HFFc6 (cell line): ENCODE measurements at regions not wholly inside any gene's neighbourhood (a gene's known extent, or its start where the extent isn't known, plus 50 kb on each side); places are given as distances from the start of the nearest gene placed in this dataset.

Experiments
- DNase-seq: peaks from one replicate; pipeline ENCODE4 v3.0.0-alpha.2; 2018
- H3K27ac Mint-ChIP-seq: 2 replicates; pipeline ENCODE4 v1.8.0; 2020; ENCODE audit warnings: mild to moderate bottlenecking, mixed read lengths
- H3K27me3 Mint-ChIP-seq: 2 replicates; pipeline ENCODE4 v1.8.0; 2021; ENCODE audit warnings: mild to moderate bottlenecking, moderate library complexity, mixed read lengths; ENCODE audit not compliant: insufficient read depth
- H3K36me3 Mint-ChIP-seq: 2 replicates; pipeline ENCODE4 v1.8.0; 2021; ENCODE audit warnings: low read depth, mixed read lengths
- H3K4me1 Mint-ChIP-seq: 2 replicates; pipeline ENCODE4 v1.8.0; 2020; ENCODE audit warnings: low read depth, mixed read lengths
- H3K4me3 Mint-ChIP-seq: 2 replicates; pipeline ENCODE4 v1.8.0; 2020; ENCODE audit warnings: mild to moderate bottlenecking, moderate library complexity, mixed read lengths
- H3K9me3 Mint-ChIP-seq: 2 replicates; pipeline ENCODE4 v1.8.0; 2020; ENCODE audit warnings: mild to moderate bottlenecking, mixed read lengths
- CTCF ChIP-seq: fragments of 200-600 bp; sonication (generic); IDR thresholded peaks from 2 replicates; pipeline ENCODE4 v1.5.0; 2021; ENCODE audit warnings: antibody characterized with exemption, mild to moderate bottlenecking

GRCh38 chr2:234708091-234708683 lies 211.3 kb upstream of the ARL4C start:
- no peaks in the 10 kb centered on the region for H3K36me3 Mint-ChIP-seq
- H3K9me3 Mint-ChIP-seq, result no peaks in the 10 kb centered on the region
- peaks cover 31% of the 10 kb centered on the region for H3K4me1 Mint-ChIP-seq
- no peak overlapping the region for H3K4me3 Mint-ChIP-seq
- no peak for TF ChIP-seq CTCF
- DNase-seq, result no peak
- no peak overlapping the region for H3K27ac Mint-ChIP-seq
- H3K27me3 Mint-ChIP-seq, result peaks cover 7% of the 10 kb centered on the region

- peaks cover 4% of the 10 kb centered on the region for H3K27me3 Mint-ChIP-seq
- H3K36me3 Mint-ChIP-seq, result no peaks in the 10 kb centered on the region
- no peak for TF ChIP-seq CTCF
- no peak for DNase-seq
- peaks cover 32% of the 10 kb centered on the region for H3K4me1 Mint-ChIP-seq
- H3K9me3 Mint-ChIP-seq, result no peaks in the 10 kb centered on the region
- H3K27ac Mint-ChIP-seq, result no peak overlapping the region
- H3K4me3 Mint-ChIP-seq, result no peak overlapping the region
Measured at GRCh38 chr2:234706086-234706485, 209.2 kb upstream of the ARL4C start.

- Mint-ChIP-seq H3K36me3 (no peaks in the 10 kb centered on the region), H3K27ac (no peak overlapping the region), H3K9me3 (no peaks in the 10 kb centered on the region), H3K27me3 (peaks cover 3% of the 10 kb centered on the region), H3K4me3 (no peak overlapping the region), H3K4me1 (peaks cover 32% of the 10 kb centered on the region)
- DNase-seq, result peak; percentile 48
- no peak for TF ChIP-seq CTCF
Measured at GRCh38 chr2:234705108-234705507, 208.2 kb upstream of the ARL4C start.

GRCh38 chr2:234703258-234703657 lies 206.4 kb upstream of the ARL4C start:
- Mint-ChIP-seq H3K27me3 (no peaks in the 10 kb centered on the region; the same call in none of the 2 replicates), H3K27ac (no peak overlapping the region), H3K4me3 (no peak overlapping the region), H3K4me1 (peaks cover 29% of the 10 kb centered on the region), H3K9me3 (peaks cover 5% of the 10 kb centered on the region; the same call in 1 of the 2 replicates), H3K36me3 (peaks cover 5% of the 10 kb centered on the region; the same call in 1 of the 2 replicates)
- DNase-seq, result no peak
- no peak for TF ChIP-seq CTCF

- TF ChIP-seq CTCF, result no peak
- Mint-ChIP-seq H3K4me3 (no peak overlapping the region), H3K27me3 (no peaks in the 10 kb centered on the region; the same call in none of the 2 replicates), H3K36me3 (peaks cover 10% of the 10 kb centered on the region), H3K27ac (no peak overlapping the region), H3K4me1 (peaks cover 27% of the 10 kb centered on the region), H3K9me3 (peaks cover 10% of the 10 kb centered on the region)
- no peak for DNase-seq
Measured at GRCh38 chr2:234702731-234703225, 205.9 kb upstream of the ARL4C start.
